ENCODE measurements at regions not wholly inside any gene's neighbourhood (a gene's known extent, or its start where the extent isn't known, plus 50 kb on each side); places are given as distances from the start of the nearest gene placed in this dataset.

GRCh38 chr10:7036951-7037350 lies 373.9 kb downstream of the SFMBT2 start:
- no peaks in the 10 kb centered on the region for H3K9me3 ChIP-seq (ENCODE audit: control insufficient read depth, low read length)
- no peak overlapping the region for H4K91ac ChIP-seq (ENCODE audit: low read length)
- H2BK15ac ChIP-seq (ENCODE audit: low read depth, poor library complexity, severe bottlenecking), result no peak overlapping the region
- H3K23ac ChIP-seq (ENCODE audit: low read length in 2 of 2), result no peak overlapping the region
- no peaks in the 10 kb centered on the region for H3K4me1 ChIP-seq (ENCODE audit: control insufficient read depth, insufficient read depth, low read depth, low read length)
- H3K14ac ChIP-seq (ENCODE audit: low read length in 2 of 2), result no peak overlapping the region
- H2AK5ac ChIP-seq (ENCODE audit: low read length, severe bottlenecking), result no peak overlapping the region
- no peak overlapping the region for H4K8ac ChIP-seq (ENCODE audit: low read length)
- H2AFZ ChIP-seq (ENCODE audit: low read depth, low read length), result no peak overlapping the region
- H2BK5ac ChIP-seq (ENCODE audit: low read depth, low read length, poor library complexity, severe bottlenecking), result no peak overlapping the region
- H3K18ac ChIP-seq (ENCODE audit: low read depth in 1 of 2, low read length in 2 of 2), result no peak overlapping the region
- no peaks in the 10 kb centered on the region for H3K79me1 ChIP-seq (replicated peaks; ENCODE audit: low read length, poor library complexity, severe bottlenecking)
- no peak overlapping the region for H3K4me3 ChIP-seq (ENCODE audit: insufficient read depth in 1 of 2, low read depth in 1 of 2, low read length in 2 of 2)
- H3K27ac ChIP-seq (ENCODE audit: low read length, poor library complexity, severe bottlenecking), result no peak overlapping the region
- DNase-seq, result no peak
- H3K9ac ChIP-seq (ENCODE audit: low read length), result no peak overlapping the region
- H3K36me3 ChIP-seq (ENCODE audit: control insufficient read depth in 1 of 2, insufficient read depth in 2 of 2, low read depth in 1 of 2, low read length in 2 of 2), result no peaks in the 10 kb centered on the region
- H3K27me3 ChIP-seq (ENCODE audit: control insufficient read depth in 1 of 2, insufficient read depth in 1 of 2, low read length in 2 of 2), result peaks cover 0 to 6% of the 10 kb centered on the region in 2 experiments
- H3K4ac ChIP-seq (ENCODE audit: low read depth in 1 of 2, low read length in 2 of 2), result no peak overlapping the region
- H2BK12ac ChIP-seq (ENCODE audit: low read length in 2 of 2), result no peak overlapping the region
- no peak overlapping the region for H3K4me2 ChIP-seq (ENCODE audit: low read length, poor library complexity, severe bottlenecking)
- H2BK120ac ChIP-seq (ENCODE audit: low read depth, low read length), result no peak overlapping the region
- 94% methylated on average over 2 of the region's 2 CpGs for WGBS

GRCh38 chr10:7035126-7035761 lies 375.6 kb downstream of the SFMBT2 start:
- Histone ChIP-seq H3K23ac (ENCODE audit: low read length in 2 of 2) (no peak overlapping the region), H2AK5ac (ENCODE audit: low read length, severe bottlenecking) (no peak overlapping the region), H3K9me3 (ENCODE audit: control insufficient read depth, low read length) (no peaks in the 10 kb centered on the region), H3K4me1 (ENCODE audit: control insufficient read depth, insufficient read depth, low read depth, low read length) (no peaks in the 10 kb centered on the region), H3K36me3 (ENCODE audit: control insufficient read depth in 1 of 2, insufficient read depth in 2 of 2, low read depth in 1 of 2, low read length in 2 of 2) (no peaks in the 10 kb centered on the region), H2BK5ac (ENCODE audit: low read depth, low read length, poor library complexity, severe bottlenecking) (no peak overlapping the region), H2BK15ac (ENCODE audit: low read depth, poor library complexity, severe bottlenecking) (no peak overlapping the region), H3K27ac (ENCODE audit: low read length, poor library complexity, severe bottlenecking) (no peak overlapping the region), H3K27me3 (ENCODE audit: control insufficient read depth in 1 of 2, insufficient read depth in 1 of 2, low read length in 2 of 2) (peaks cover 0 to 6% of the 10 kb centered on the region in 2 experiments), H4K91ac (ENCODE audit: low read length) (no peak overlapping the region), H2BK12ac (ENCODE audit: low read length in 2 of 2) (no peak overlapping the region), H3K4me3 (ENCODE audit: insufficient read depth in 1 of 2, low read depth in 1 of 2, low read length in 2 of 2) (no peak overlapping the region), H3K4me2 (ENCODE audit: low read length, poor library complexity, severe bottlenecking) (no peak overlapping the region), H3K14ac (ENCODE audit: low read length in 2 of 2) (no peak overlapping the region), H2BK120ac (ENCODE audit: low read depth, low read length) (no peak overlapping the region), H2AFZ (ENCODE audit: low read depth, low read length) (no peak overlapping the region), H4K8ac (ENCODE audit: low read length) (no peak overlapping the region), H3K4ac (ENCODE audit: low read depth in 1 of 2, low read length in 2 of 2) (no peak overlapping the region), H3K18ac (ENCODE audit: low read depth in 1 of 2, low read length in 2 of 2) (no peak overlapping the region), H3K9ac (ENCODE audit: low read length) (no peak overlapping the region), H3K79me1 (replicated peaks; ENCODE audit: low read length, poor library complexity, severe bottlenecking) (no peaks in the 10 kb centered on the region)
- DNase-seq, result no peak
- no CpG with 5 or more reads among the region's 10 CpGs for WGBS

DNA sequence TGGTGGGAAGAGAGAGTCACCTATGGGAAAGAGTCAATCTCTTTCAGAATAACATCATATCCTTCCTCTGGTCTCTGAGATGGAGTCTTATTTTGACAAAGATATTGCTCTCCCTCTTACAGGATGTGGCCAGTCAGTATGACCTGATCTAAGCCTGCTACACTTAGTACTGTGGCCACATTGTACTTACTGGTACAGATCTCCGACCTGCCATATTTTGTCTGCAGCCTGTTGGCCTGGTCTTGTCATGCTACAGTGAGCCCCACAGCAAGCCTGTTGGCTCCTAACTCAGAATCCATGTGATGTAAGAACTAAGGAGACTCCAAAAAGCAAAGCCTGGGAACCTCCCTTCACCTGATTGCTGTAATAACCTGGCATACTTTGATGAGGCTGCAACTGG lies 377.8 kb downstream of the SFMBT2 start:
- no peak overlapping the region for H4K91ac ChIP-seq (ENCODE audit: low read length)
- H4K8ac ChIP-seq (ENCODE audit: low read length), result no peak overlapping the region
- H3K4me2 ChIP-seq (ENCODE audit: low read length, poor library complexity, severe bottlenecking), result no peak overlapping the region
- H2BK120ac ChIP-seq (ENCODE audit: low read depth, low read length), result no peak overlapping the region
- no peak overlapping the region for H2AFZ ChIP-seq (ENCODE audit: low read depth, low read length)
- no peak overlapping the region for H3K14ac ChIP-seq (ENCODE audit: low read length in 2 of 2)
- H3K9ac ChIP-seq (ENCODE audit: low read length), result no peak overlapping the region
- no peak overlapping the region for H2AK5ac ChIP-seq (ENCODE audit: low read length, severe bottlenecking)
- no peak overlapping the region for H3K18ac ChIP-seq (ENCODE audit: low read depth in 1 of 2, low read length in 2 of 2)
- no peaks in the 10 kb centered on the region for H3K79me1 ChIP-seq (replicated peaks; ENCODE audit: low read length, poor library complexity, severe bottlenecking)
- no peak overlapping the region for H2BK5ac ChIP-seq (ENCODE audit: low read depth, low read length, poor library complexity, severe bottlenecking)
- no peaks in the 10 kb centered on the region for H3K4me1 ChIP-seq (ENCODE audit: control insufficient read depth, insufficient read depth, low read depth, low read length)
- H2BK15ac ChIP-seq (ENCODE audit: low read depth, poor library complexity, severe bottlenecking), result no peak overlapping the region
- H3K23ac ChIP-seq (ENCODE audit: low read length in 2 of 2), result no peak overlapping the region
- no peak overlapping the region for H3K4ac ChIP-seq (ENCODE audit: low read depth in 1 of 2, low read length in 2 of 2)
- H3K36me3 ChIP-seq (ENCODE audit: control insufficient read depth in 1 of 2, insufficient read depth in 2 of 2, low read depth in 1 of 2, low read length in 2 of 2), result no peaks in the 10 kb centered on the region
- H3K9me3 ChIP-seq (ENCODE audit: control insufficient read depth, low read length), result no peaks in the 10 kb centered on the region
- 63% methylated on average over 1 of the region's 1 CpG for WGBS
- H3K27me3 ChIP-seq (ENCODE audit: control insufficient read depth in 1 of 2, insufficient read depth in 1 of 2, low read length in 2 of 2), result no peaks in the 10 kb centered on the region
- no peak for DNase-seq
- no peak overlapping the region for H3K27ac ChIP-seq (ENCODE audit: low read length, poor library complexity, severe bottlenecking)
- no peak overlapping the region for H2BK12ac ChIP-seq (ENCODE audit: low read length in 2 of 2)
- no peak overlapping the region for H3K4me3 ChIP-seq (ENCODE audit: insufficient read depth in 1 of 2, low read depth in 1 of 2, low read length in 2 of 2)

DNA sequence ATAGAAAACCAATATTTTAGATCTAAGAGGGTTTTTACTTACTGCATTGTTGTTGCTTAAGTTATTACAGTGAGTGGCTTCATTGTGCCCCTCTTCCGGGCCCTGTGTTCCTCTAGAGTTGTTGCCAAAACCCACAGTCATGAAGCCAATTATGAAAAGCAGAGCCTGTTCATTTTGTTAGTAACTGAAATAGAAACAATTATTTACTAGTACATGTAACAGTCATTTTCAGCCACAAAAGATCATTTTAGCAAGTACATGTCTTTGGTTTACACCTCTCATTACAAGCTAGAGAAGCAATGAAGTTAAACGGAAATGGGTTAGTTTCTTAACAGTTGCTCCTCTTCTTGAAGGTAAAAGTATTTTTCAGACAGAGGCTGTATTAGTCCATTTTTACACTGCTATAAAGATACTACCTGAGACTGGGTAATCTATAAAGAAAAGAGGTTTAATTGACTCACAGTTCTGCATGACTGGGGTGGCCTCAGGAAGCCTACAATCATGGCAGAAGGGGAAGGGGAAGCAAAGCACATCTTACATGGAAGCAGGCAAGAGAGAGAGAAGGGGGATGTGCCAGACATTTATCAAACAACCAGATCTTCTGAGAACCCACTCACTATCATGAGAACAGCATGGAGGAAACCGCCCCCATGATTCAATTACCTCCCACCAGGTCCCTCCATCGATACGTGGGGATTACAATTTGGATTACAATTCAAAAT lies 380.5 kb downstream of the SFMBT2 start:
- H2BK5ac ChIP-seq (ENCODE audit: low read depth, low read length, poor library complexity, severe bottlenecking), result no peak overlapping the region
- H3K36me3 ChIP-seq (ENCODE audit: control insufficient read depth in 1 of 2, insufficient read depth in 2 of 2, low read depth in 1 of 2, low read length in 2 of 2), result no peaks in the 10 kb centered on the region
- no peak overlapping the region for H3K4ac ChIP-seq (ENCODE audit: low read depth in 1 of 2, low read length in 2 of 2)
- no peak overlapping the region for H4K8ac ChIP-seq (ENCODE audit: low read length)
- no peak overlapping the region for H3K4me2 ChIP-seq (ENCODE audit: low read length, poor library complexity, severe bottlenecking)
- no peak overlapping the region for H3K27ac ChIP-seq (ENCODE audit: low read length, poor library complexity, severe bottlenecking)
- no peak overlapping the region for H3K23ac ChIP-seq (ENCODE audit: low read length in 2 of 2)
- no peaks in the 10 kb centered on the region for H3K27me3 ChIP-seq (ENCODE audit: control insufficient read depth in 1 of 2, insufficient read depth in 1 of 2, low read length in 2 of 2)
- H2AFZ ChIP-seq (ENCODE audit: low read depth, low read length), result no peak overlapping the region
- WGBS, result 94% methylated on average over 4 of the region's 5 CpGs
- no peak overlapping the region for H4K91ac ChIP-seq (ENCODE audit: low read length)
- no peaks in the 10 kb centered on the region for H3K4me1 ChIP-seq (ENCODE audit: control insufficient read depth, insufficient read depth, low read depth, low read length)
- no peak overlapping the region for H2BK12ac ChIP-seq (ENCODE audit: low read length in 2 of 2)
- no peak overlapping the region for H3K18ac ChIP-seq (ENCODE audit: low read depth in 1 of 2, low read length in 2 of 2)
- no peak overlapping the region for H2BK120ac ChIP-seq (ENCODE audit: low read depth, low read length)
- no peak overlapping the region for H3K4me3 ChIP-seq (ENCODE audit: insufficient read depth in 1 of 2, low read depth in 1 of 2, low read length in 2 of 2)
- H2AK5ac ChIP-seq (ENCODE audit: low read length, severe bottlenecking), result no peak overlapping the region
- no peaks in the 10 kb centered on the region for H3K9me3 ChIP-seq (ENCODE audit: control insufficient read depth, low read length)
- H2BK15ac ChIP-seq (ENCODE audit: low read depth, poor library complexity, severe bottlenecking), result no peak overlapping the region
- H3K79me1 ChIP-seq (replicated peaks; ENCODE audit: low read length, poor library complexity, severe bottlenecking), result no peaks in the 10 kb centered on the region
- H3K14ac ChIP-seq (ENCODE audit: low read length in 2 of 2), result no peak overlapping the region
- H3K9ac ChIP-seq (ENCODE audit: low read length), result no peak overlapping the region
- DNase-seq, result no peak

Data from mesenchymal stem cell (in vitro differentiated cells and primary cell).